Peyer's patch (tissue), 4 donors: ENCODE measurements at regions not wholly inside any gene's neighbourhood (a gene's known extent, or its start where the extent isn't known, plus 50 kb on each side); places are given as distances from the start of the nearest gene placed in this dataset.

Experiments used
- DNase-seq, 3 donors: peaks; one replicate each; pipeline ENCODE4 v3.0.0-alpha.2; 2017 to 2019
- H3K27ac ChIP-seq, 4 donors: fragments of 200-600 bp; sonication (generic); one replicate each; pipeline ENCODE4 v1.5.1; 2016 to 2019
- H3K27me3 ChIP-seq, 2 donors: fragments of 200-600 bp; sonication (generic); one replicate each; pipeline ENCODE4 v1.5.1; 2019
- H3K36me3 ChIP-seq, 3 donors: fragments of 200-600 bp; sonication (generic); one replicate each; pipeline ENCODE4 v1.5.1; 2016 to 2019
- H3K4me1 ChIP-seq, 4 donors: fragments of 200-600 bp; sonication (generic); one replicate each; pipeline ENCODE4 v1.5.1; 2016 to 2019
- H3K4me3 ChIP-seq, 4 donors: fragments of 200-600 bp; sonication (generic); 1 replicate in 3 of 4; 2 replicates in 1 of 4; pipeline ENCODE4 v1.5.1; 2016 to 2019; ENCODE audit warnings: mild to moderate bottlenecking in 1 of 4
- H3K9me3 ChIP-seq, 4 donors: fragments of 200-600 bp; sonication (generic); one replicate each; pipeline ENCODE4 v1.5.1; 2016 to 2019; ENCODE audit warnings: mild to moderate bottlenecking in 1 of 4
- POLR2A ChIP-seq, 2 donors: fragments of 450-650 bp; IDR thresholded peaks; one replicate each; pipeline ENCODE4 v1.5.1; 2017; ENCODE audit warnings: antibody characterized with exemption in 2 of 2, mild to moderate bottlenecking in 2 of 2, moderate library complexity in 2 of 2
- TF ChIP-seq, protein P1 (sequence below), 6 experiments: fragments of 450-650 bp in 4 of 6; fragments of 200-600 bp in 2 of 6; sonication (generic) in 1 of 6; IDR thresholded peaks; one replicate each; pipeline ENCODE4 v1.5.1; 2017 to 2019; ENCODE audit warnings: antibody characterized with exemption in 6 of 6, mild to moderate bottlenecking in 3 of 6, moderate library complexity in 1 of 6

DNA sequence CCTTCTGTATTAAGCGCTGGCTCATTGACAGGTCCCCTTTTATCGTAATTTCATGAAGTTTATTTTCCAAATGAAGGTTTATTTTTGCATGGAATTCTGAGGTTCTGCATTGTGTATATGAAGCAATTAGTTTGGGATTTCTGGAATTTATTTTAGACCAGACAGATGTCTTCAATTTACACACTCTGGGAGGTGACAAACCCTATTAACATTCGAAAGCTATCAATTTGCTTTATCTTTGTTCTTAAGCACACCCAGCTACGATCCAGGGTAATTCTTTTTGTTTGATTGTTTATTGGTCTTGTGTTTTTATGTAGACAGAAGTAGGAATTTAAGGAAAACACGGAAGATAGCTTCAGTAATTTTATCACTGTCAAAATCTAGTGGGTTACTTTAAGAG is 264.6 kb downstream of the HS3ST3A1 start:
- no peak for TF ChIP-seq POLR2A (IDR thresholded peaks at IDR 0.05)
- TF ChIP-seq, protein P1, sequence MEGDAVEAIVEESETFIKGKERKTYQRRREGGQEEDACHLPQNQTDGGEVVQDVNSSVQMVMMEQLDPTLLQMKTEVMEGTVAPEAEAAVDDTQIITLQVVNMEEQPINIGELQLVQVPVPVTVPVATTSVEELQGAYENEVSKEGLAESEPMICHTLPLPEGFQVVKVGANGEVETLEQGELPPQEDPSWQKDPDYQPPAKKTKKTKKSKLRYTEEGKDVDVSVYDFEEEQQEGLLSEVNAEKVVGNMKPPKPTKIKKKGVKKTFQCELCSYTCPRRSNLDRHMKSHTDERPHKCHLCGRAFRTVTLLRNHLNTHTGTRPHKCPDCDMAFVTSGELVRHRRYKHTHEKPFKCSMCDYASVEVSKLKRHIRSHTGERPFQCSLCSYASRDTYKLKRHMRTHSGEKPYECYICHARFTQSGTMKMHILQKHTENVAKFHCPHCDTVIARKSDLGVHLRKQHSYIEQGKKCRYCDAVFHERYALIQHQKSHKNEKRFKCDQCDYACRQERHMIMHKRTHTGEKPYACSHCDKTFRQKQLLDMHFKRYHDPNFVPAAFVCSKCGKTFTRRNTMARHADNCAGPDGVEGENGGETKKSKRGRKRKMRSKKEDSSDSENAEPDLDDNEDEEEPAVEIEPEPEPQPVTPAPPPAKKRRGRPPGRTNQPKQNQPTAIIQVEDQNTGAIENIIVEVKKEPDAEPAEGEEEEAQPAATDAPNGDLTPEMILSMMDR (IDR thresholded peaks at IDR 0.05), result no peak
- no peak for DNase-seq
- no peaks in the 10 kb centered on the region for H3K4me1 ChIP-seq
- no peak overlapping the region for H3K4me3 ChIP-seq
- no peaks in the 10 kb centered on the region for H3K9me3 ChIP-seq
- no peak overlapping the region for H3K27ac ChIP-seq
- no peaks in the 10 kb centered on the region for H3K36me3 ChIP-seq
- H3K27me3 ChIP-seq, result no peaks in the 10 kb centered on the region

DNA sequence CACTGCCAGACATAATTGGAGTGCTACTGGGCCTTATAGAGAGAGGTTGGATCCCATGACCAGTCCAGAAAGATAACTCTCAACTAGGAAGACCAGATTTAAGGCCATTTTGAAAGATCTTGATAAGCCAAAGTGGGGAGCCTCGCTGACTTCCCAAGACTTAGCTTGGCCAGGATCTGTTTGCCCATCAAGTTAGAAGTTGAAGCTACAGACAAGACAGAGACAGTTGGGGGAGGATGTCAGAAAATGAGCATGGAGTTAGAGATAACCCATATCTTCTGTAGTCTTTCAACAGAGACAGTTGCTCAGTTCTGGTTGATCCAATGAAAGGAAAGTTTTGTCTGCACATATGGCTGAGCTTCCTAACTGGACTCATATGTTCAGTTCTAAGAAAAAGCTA is 267.4 kb downstream of the HS3ST3A1 start:
- TF ChIP-seq, protein P1 (IDR thresholded peaks at IDR 0.05), result no peak
- no peak for TF ChIP-seq POLR2A (IDR thresholded peaks at IDR 0.05)
- no peaks in the 10 kb centered on the region for H3K9me3 ChIP-seq
- no peaks in the 10 kb centered on the region for H3K27me3 ChIP-seq
- no peaks in the 10 kb centered on the region for H3K4me1 ChIP-seq
- DNase-seq, result no peak
- H3K4me3 ChIP-seq, result no peak overlapping the region
- no peaks in the 10 kb centered on the region for H3K36me3 ChIP-seq
- no peak overlapping the region for H3K27ac ChIP-seq

DNA sequence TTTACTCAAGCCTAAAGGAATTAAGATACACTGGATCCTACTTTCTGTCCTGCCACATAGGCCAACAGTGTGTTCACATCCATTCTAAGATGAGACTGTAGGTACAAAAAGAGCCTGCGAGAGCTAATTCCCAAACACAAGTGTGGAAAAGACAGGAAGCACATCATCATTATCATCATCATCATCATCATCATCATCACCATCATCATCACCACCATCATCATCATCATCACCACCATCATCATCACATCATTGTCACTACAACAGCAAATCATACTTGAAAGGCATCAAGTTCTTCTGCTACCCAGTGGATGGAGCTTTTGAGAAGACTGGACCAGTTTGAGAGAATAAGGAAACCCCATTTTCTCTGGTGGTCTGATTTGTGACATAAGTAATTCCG is 268.1 kb downstream of the HS3ST3A1 start:
- Histone ChIP-seq H3K27me3 (no peaks in the 10 kb centered on the region), H3K36me3 (no peaks in the 10 kb centered on the region), H3K4me1 (no peaks in the 10 kb centered on the region), H3K9me3 (no peaks in the 10 kb centered on the region), H3K27ac (no peak overlapping the region), H3K4me3 (no peak overlapping the region)
- TF ChIP-seq POLR2A (IDR thresholded peaks at IDR 0.05), result no peak
- TF ChIP-seq, protein P1 (IDR thresholded peaks at IDR 0.05), result no peak
- DNase-seq, result no peak

DNA sequence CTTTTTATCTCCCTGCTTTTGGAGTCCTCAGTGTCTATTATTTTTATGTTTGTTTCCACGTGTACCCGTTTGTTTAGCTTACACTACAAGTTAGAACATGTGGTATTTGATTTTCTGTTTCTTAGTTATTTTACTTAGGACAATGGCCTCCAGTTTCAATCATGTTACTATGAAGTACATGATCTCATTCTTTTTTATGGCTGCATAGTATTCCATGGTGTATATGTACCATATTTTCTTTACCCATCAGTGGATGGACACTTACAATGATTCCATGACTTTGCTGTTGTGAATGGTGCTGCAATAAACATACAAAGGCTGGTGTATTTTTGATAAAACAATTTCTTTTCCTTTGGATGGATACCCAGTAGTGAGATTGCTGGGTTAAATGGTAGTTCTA is 269.5 kb downstream of the HS3ST3A1 start:
- DNase-seq, result no peak
- TF ChIP-seq POLR2A (IDR thresholded peaks at IDR 0.05), result no peak
- TF ChIP-seq, protein P1 (IDR thresholded peaks at IDR 0.05), result no peak
- Histone ChIP-seq H3K27me3 (no peaks in the 10 kb centered on the region), H3K9me3 (no peaks in the 10 kb centered on the region), H3K4me1 (no peaks in the 10 kb centered on the region), H3K27ac (no peak overlapping the region), H3K4me3 (no peak overlapping the region), H3K36me3 (no peaks in the 10 kb centered on the region)

DNA sequence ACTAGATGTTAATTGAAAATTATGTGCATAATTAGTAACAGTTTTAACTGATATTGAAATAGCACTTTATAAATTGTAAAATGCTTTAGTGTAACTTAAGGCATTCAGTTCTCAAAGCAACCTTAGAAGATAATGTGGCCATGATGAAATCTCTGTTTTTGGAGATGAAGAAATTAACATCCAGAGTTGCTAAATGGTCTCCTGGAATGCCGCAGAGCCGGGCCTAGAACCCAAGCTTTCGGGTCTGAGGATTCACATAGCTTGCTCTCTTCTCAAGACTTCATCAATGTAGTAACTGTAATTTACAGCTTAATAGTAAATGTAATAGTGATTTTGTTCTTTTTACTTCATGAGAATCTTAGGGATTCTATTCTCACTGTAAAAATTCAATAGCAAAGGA is 272.3 kb downstream of the HS3ST3A1 start:
- Histone ChIP-seq H3K9me3 (no peaks in the 10 kb centered on the region), H3K27ac (no peak overlapping the region), H3K4me1 (no peaks in the 10 kb centered on the region), H3K4me3 (no peak overlapping the region), H3K27me3 (no peaks in the 10 kb centered on the region), H3K36me3 (no peaks in the 10 kb centered on the region)
- DNase-seq, result no peak
- no peak for TF ChIP-seq POLR2A (IDR thresholded peaks at IDR 0.05)
- TF ChIP-seq, protein P1 (IDR thresholded peaks at IDR 0.05), result no peak

DNA sequence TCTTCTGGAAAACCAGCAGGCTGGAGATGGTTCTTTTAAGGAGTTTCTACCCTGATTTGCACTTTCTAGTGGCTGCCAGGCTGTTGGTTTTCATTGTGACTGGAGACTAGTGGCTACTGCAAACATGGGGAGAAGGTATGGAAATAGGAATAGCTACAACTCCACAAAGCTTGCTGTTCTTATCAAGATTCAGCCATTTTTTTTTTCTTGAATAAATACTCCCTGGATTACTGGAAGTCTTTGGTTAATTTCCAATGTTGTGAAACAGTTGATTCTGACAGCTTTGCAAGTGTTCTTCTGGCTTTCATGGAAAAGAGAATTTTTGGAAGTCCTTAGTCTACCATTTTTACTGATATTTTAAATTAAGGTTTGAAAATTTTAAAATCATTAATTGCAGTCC is 277.7 kb downstream of the HS3ST3A1 start:
- no peaks in the 10 kb centered on the region for H3K9me3 ChIP-seq
- TF ChIP-seq POLR2A (IDR thresholded peaks at IDR 0.05), result no peak
- TF ChIP-seq, protein P1 (IDR thresholded peaks at IDR 0.05), result no peak
- H3K27me3 ChIP-seq, result no peaks in the 10 kb centered on the region
- H3K4me3 ChIP-seq, result no peak overlapping the region
- no peak for DNase-seq
- no peaks in the 10 kb centered on the region for H3K36me3 ChIP-seq
- H3K27ac ChIP-seq, result no peak overlapping the region
- peaks cover 0 to 6% (median 0%) of the 10 kb centered on the region in 4 donors for H3K4me1 ChIP-seq
